K562 (cell line): ENCODE measurements at regions not wholly inside any gene's neighbourhood (a gene's known extent, or its start where the extent isn't known, plus 50 kb on each side); places are given as distances from the start of the nearest gene placed in this dataset.

Experiments used
- ARID1B ChIP-seq: fragments of 450-650 bp; IDR thresholded peaks from 2 replicates; pipeline ENCODE4 v1.6.1; 2016; ENCODE audit warnings: antibody characterized with exemption, mild to moderate bottlenecking, inconsistent platforms
- BRF1 ChIP-seq: IDR thresholded peaks from 3 replicates; pipeline ENCODE4 v1.6.1; 2011; ENCODE audit warnings: borderline replicate concordance, mild to moderate bottlenecking; ENCODE audit not compliant: insufficient read length; ENCODE audit errors: extremely low read depth
- CBX2 ChIP-seq: fragments of 200-600 bp; sonication (generic); IDR thresholded peaks from one replicate; pipeline ENCODE4 v1.6.1; 2012; ENCODE audit warnings: mild to moderate bottlenecking, low read length, inconsistent platforms; ENCODE audit not compliant: insufficient read depth, poor library complexity, severe bottlenecking
- CEBPG ChIP-seq, 3 experiments: fragments of 200-800 bp in 1 of 3; sonication (Bioruptor generic) in 1 of 3; sonication (generic) in 1 of 3; formaldehyde crosslinking in 1 of 3; IDR thresholded peaks in 2 of 3; conservative IDR thresholded peaks in 1 of 3; 2 replicates each; pipeline versions ENCODE4 v1.6.1 to v1.8.0; 2016 to 2022; ENCODE audit warnings: missing compliant biosample characterization in 2 of 3, missing genetic modification characterization in 2 of 3, mild to moderate bottlenecking in 1 of 3, missing genetic modification reagents in 1 of 3
- CEBPZ ChIP-seq: fragments of 150-350 bp; IDR thresholded peaks from 2 replicates; pipeline ENCODE4 v1.6.1; 2014; ENCODE audit warnings: low read depth, mild to moderate bottlenecking, low read length, borderline replicate concordance
- CSDE1 ChIP-seq, 2 experiments: fragments of 450-650 bp; IDR thresholded peaks; 2 replicates each; pipeline ENCODE4 v1.6.1; 2016; ENCODE audit warnings: mild to moderate bottlenecking in 1 of 2
- ETV6 ChIP-seq, 3 experiments: fragments of 150-350 bp in 1 of 3; sonication (generic) in 1 of 3; formaldehyde crosslinking in 1 of 3; IDR thresholded peaks; 2 replicates each; pipeline versions ENCODE4 v1.6.1 to v1.8.0; 2014 to 2022; ENCODE audit warnings: borderline replicate concordance in 2 of 3, low read depth in 2 of 3, antibody characterized with exemption in 1 of 3, low read length in 1 of 3, mild to moderate bottlenecking in 1 of 3, missing genetic modification reagents in 1 of 3
- HNRNPH1 ChIP-seq: fragments of 200-400 bp; formaldehyde crosslinking; optimal IDR thresholded peaks from 2 replicates; pipeline ENCODE3; 2017; ENCODE audit warnings: low read depth, mild to moderate bottlenecking, low read length, moderate library complexity
- PHF20 ChIP-seq: fragments of 450-650 bp; IDR thresholded peaks from 2 replicates; pipeline ENCODE4 v1.6.1; 2018; ENCODE audit not compliant: partially characterized antibody
- PTBP1 ChIP-seq: fragments of 200-400 bp; formaldehyde crosslinking; IDR thresholded peaks from 2 replicates; pipeline ENCODE4 v1.6.1; 2017; ENCODE audit warnings: low read depth, low read length
- XRCC3 ChIP-seq: fragments of 450-650 bp; IDR thresholded peaks from 2 replicates; pipeline ENCODE4 v1.6.1; 2017; ENCODE audit warnings: mild to moderate bottlenecking, moderate library complexity
- XRCC4 ChIP-seq: IDR thresholded peaks from one replicate; pipeline ENCODE4 v1.6.1; 2011; ENCODE audit not compliant: insufficient read depth, insufficient read length; ENCODE audit errors: extremely low read depth
- ZBTB17 ChIP-seq: fragments of 450-650 bp; formaldehyde crosslinking; IDR thresholded peaks from 2 replicates; pipeline ENCODE4 v1.4.0; 2020; ENCODE audit warnings: mild to moderate bottlenecking
- ZBTB33 ChIP-seq: sonication (generic); formaldehyde crosslinking; IDR thresholded peaks from 2 replicates; pipeline ENCODE4 v1.8.1; 2023; ENCODE audit warnings: mild to moderate bottlenecking, missing genetic modification reagents
- ZBTB49 ChIP-seq: sonication (generic); formaldehyde crosslinking; IDR thresholded peaks from 2 replicates; pipeline ENCODE4 v1.8.0; 2022; ENCODE audit warnings: missing genetic modification reagents, mild to moderate bottlenecking, borderline replicate concordance
- ZNF174 ChIP-seq: fragments of 250-450 bp; sonication (Bioruptor Pico); IDR thresholded peaks from 2 replicates; pipeline ENCODE4 v1.4.0; 2020; ENCODE audit warnings: mild to moderate bottlenecking
- ZNF224 ChIP-seq: sonication (generic); formaldehyde crosslinking; IDR thresholded peaks from 2 replicates; pipeline ENCODE4 v1.8.0; 2022; ENCODE audit warnings: mild to moderate bottlenecking, missing genetic modification reagents
- ZNF696 ChIP-seq: fragments of 250-450 bp; sonication (Bioruptor Pico); conservative IDR thresholded peaks from 2 replicates; pipeline ENCODE4 v1.4.0; 2020; ENCODE audit warnings: mild to moderate bottlenecking, moderate library complexity
- ZZZ3 ChIP-seq: fragments of 450-650 bp; IDR thresholded peaks from 2 replicates; pipeline ENCODE4 v1.6.1; 2016; ENCODE audit warnings: antibody characterized with exemption, mild to moderate bottlenecking, moderate library complexity

- TF ChIP-seq XRCC3 (no peak), ETV6 (IDR thresholded peaks at IDR 0.05; ENCODE audit: borderline replicate concordance in 1 of 2, low read depth in 2 of 2, low read length in 1 of 2) (no peak), ETV6 (CRISPR knock-in tag; IDR thresholded peaks at IDR 0.05; ENCODE audit: borderline replicate concordance) (no peak), ZNF174 (CRISPR knock-in tag) (no peak), ZNF696 (CRISPR knock-in tag) (no peak), PTBP1 (no peak), ZZZ3 (no peak), PHF20 (peak; percentile 24), HNRNPH1 (no peak), ARID1B (peak; percentile 84), CBX2 (no peak), ZBTB33 (CRISPR knock-in tag) (peak; percentile 46), CEBPZ (no peak), ZBTB49 (no peak), CEBPG (CRISPR knock-in tag; IDR thresholded peaks at IDR 0.05) (no peak), CEBPG (tag; conservative IDR thresholded peaks at IDR 0.05 in 1 of 2, IDR thresholded peaks at IDR 0.05 in 1 of 2) (no peak), BRF1 (no peak), ZNF224 (CRISPR knock-in tag) (no peak), CSDE1 (IDR thresholded peaks at IDR 0.05) (no peak), XRCC4 (no peak), ZBTB17 (CRISPR knock-in tag) (peak; percentile 72; the same call in 1 of the 2 replicates)
These were observed 157.8 kb upstream of the SLC1A4 start (continued) for GRCh38 chr2:64831134-64831976.
